Nucleus accumbens (tissue), 56 donors: ENCODE measurements at regions not wholly inside any gene's neighbourhood (a gene's known extent, or its start where the extent isn't known, plus 50 kb on each side); places are given as distances from the start of the nearest gene placed in this dataset.

Experiments
- DNase-seq, 56 donors: peaks; one replicate each; lab custom pipeline; 2025; lab: John Stamatoyannopoulos, UW

DNA sequence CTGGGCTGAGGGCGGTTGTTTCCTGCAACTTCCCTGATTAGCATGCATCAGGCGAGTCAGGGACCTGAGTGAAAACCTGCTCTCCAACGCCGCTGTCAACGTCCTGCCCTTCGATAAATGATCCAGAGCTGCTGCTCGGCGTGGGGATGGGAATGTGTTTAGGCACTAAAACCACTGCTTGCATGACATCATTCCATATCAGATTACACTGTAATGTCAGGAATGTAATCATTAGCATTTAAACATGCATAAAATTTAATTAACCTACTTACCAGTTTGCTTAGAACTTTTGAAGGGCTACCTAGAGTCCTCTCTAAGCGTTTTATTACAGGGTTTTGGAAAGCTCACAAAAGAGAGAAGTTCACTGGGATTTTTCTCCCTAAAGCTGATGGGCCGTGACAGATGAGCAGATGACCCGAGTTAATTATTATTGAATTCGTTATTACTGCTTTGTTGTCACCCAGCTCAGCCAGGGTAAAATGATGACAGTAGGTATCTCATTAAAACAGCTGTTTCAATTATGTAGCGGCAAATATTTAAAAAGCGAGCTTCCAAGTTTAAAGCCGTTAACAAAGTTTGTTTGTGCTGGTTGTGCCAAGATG, 685.6 kb upstream of the SALL3 start:
- no peak for DNase-seq

- no peak for DNase-seq
These were observed 684.4 kb upstream of the SALL3 start for GRCh38 chr18:78295262-78295661.

GRCh38 chr18:78296166-78296565, 683.5 kb upstream of the SALL3 start:
- DNase-seq, result no peak

DNA sequence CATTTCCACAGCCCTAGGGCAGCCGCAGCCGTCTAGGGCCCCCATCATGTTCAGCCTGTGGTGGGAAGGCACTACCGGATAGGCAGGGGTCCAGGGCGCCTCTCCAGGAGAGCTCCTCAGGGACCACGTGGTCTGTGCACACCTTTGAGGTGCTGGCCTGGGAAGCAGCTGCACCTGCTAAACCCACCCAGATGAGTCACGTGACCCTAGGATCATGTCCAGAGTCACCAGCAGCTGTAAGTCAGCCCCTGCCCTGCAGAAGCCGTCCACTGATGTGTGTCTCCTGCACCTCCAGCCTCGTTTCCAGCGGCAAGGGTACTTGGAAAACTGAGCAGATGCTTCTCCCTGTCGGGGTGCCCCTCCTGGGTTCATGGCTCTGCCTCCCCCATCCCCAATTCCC, 682.6 kb upstream of the SALL3 start:
- no peak for DNase-seq

GRCh38 chr18:78303519-78304191, 676.0 kb upstream of the SALL3 start:
- DNase-seq, result no peak

DNA sequence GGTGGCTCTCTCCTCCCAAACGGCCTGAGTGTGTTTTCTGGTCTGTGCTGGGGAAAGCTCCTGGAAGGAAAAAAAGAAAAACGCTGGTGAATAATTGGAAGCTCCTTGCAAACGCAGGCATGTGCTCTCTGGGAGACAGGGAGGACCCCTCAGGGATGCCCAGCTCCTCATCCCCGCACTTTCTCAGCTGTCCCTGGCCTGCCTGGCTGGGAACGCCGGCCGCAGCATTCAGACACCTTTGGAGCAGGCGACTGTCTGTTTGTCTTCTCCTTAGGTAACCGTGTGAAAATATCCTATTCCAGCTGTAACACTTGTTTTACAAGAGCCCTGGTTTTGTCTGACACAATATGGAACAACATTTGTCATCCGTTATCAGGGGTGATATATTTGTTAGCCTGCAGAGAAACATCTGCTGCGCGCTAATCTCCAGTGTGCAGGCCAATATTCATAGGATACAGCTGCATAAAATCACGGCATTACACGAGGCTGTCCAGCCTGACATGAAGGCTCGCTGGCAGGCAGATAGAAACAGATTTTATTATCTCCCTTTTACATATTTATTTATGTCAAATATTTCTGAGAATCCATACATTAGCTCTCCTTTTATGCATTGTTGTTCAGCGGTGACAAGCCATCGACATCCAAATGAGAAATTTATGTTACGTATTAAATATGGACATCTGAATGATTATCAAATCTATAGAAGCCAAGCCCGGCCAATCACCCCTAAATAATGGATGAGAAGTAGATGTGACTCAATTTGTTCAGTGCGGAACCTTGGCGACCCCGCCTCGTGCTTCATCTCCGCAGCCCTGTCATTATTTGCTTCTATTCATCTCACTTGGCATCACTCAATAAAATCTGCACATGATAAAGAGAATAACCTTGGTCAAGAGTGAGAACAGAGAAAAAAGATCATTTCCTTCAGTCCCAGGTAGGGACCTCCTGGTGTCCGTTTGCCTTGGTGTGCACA, 675.1 kb upstream of the SALL3 start:
- DNase-seq, result no peak

- DNase-seq, result no peak
These were observed 673.8 kb upstream of the SALL3 start for GRCh38 chr18:78305789-78306188.

- DNase-seq, result no peak
These were observed 670.3 kb upstream of the SALL3 start for GRCh38 chr18:78309307-78309706.

GRCh38 chr18:78309924-78310323, 669.7 kb upstream of the SALL3 start:
- no peak for DNase-seq

DNA sequence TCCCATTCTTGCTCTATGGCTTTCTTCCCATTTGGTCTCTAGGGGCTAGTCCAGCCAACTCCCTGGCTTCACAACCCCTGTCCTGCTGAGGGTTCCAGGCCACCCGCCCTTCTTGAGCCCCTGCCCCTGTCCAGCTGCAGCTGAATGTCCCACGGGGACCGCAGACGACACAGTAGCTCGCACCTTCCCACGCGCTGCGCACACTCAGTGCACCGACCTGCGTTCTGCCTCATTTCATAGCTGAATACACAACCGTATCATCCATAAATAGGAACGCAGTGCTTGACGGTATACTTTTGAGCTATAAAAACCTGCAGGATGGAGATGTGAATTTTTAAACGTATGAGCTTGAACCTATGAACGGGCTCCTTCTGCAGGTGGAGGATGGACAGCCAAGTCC, 660.4 kb upstream of the SALL3 start:
- no peak for DNase-seq

GRCh38 chr18:78319961-78320360, 659.7 kb upstream of the SALL3 start:
- no peak for DNase-seq

GRCh38 chr18:78321402-78321801, 658.2 kb upstream of the SALL3 start:
- no peak for DNase-seq

- DNase-seq, result no peak
These were observed 656.0 kb upstream of the SALL3 start for GRCh38 chr18:78323453-78324197.

DNA sequence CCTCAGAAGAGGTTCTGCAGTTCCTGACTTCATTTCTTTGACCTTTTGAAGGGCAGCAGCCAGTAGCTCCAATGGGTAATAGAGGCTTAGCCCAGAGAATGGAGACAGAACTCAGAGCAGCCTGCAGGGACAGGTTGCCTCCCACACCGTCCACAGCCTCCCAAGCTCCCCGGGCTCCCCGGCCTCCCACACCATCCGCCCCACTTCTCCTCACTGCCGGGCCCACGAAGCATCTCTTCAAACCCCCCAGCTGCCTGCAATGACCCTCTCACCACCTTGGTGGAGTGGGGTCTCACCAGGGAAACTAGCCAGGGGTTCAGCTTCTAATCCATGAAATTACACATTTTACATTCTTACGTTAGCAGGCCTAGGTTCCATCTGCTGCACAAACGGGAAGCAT, 652.0 kb upstream of the SALL3 start:
- no peak for DNase-seq

- DNase-seq, result peak in 1 of 56 donors; percentile 3
These were observed 648.9 kb upstream of the SALL3 start for GRCh38 chr18:78330766-78331165.

GRCh38 chr18:78352910-78353309, 626.7 kb upstream of the SALL3 start:
- DNase-seq, result no peak

- DNase-seq, result no peak
These were observed 617.4 kb upstream of the SALL3 start for GRCh38 chr18:78362198-78362597.

DNA sequence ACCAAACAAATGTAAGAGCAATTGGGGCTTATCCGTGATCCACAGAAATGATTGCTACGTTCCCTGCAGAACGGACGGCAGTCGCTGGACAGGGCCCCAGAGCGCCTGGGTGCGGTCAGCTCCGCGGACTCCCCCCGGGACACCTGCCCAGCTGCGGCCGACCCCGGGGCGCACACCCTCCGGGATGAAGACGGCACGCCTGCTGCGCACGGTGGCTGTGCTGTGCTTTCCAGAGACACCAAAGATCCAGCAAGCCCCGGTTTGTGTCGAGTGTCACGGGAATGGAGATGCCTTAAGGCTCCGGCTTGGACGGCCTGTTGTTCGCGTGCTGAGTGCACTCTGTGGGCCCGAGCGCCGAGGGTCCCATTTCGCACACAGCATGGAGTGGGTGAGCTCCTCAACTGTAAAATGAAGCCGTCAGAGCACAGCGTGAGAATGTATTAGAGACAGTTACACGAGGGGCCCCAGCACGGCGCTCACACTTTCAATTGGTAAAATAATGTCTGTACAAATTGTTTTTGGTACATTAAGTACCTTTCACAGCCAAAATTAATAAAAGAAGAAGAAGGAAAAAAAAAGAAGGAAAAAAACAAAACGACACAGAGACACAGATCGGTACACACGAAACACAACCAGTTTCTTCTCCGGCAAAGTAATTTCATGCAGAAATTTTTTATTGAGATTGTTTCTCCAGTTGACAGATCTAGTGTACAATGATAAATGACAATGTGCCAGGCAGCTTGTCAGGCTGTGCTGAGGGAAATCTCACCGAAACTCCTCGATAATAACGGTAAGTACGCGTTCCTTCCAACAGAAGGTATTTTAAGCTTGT, 615.8 kb upstream of the SALL3 start:
- no peak for DNase-seq

DNA sequence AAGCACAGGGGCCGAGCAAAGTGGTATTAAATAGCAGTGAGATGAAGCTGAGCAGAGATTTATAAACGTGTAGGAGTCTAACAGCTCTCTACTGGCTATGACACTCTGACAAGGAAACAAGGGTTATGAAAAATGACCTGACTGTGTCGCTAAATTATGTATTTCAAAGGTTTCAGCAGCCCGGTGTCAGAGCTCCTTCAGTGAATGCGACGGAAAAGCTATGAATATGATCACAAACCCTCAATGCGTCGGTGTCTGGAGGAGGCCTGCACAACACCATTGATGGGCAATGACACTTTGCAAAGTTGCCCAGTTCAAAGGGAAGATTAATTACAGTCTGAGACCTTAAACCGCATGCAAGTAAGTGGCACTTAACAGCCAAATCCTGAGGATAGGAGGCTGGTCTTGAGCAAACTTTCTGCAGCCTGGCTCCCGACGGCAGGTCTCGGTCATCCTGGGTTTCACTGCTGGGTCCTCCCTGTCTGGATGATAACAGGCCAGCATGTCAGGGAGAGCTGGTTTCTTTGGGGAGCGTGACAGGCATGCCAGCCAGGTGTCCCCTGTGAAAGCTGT, 615.1 kb upstream of the SALL3 start:
- DNase-seq, result no peak
